GM18498 (cell line): ENCODE measurements at regions not wholly inside any gene's neighbourhood (a gene's known extent, or its start where the extent isn't known, plus 50 kb on each side); places are given as distances from the start of the nearest gene placed in this dataset.
"Not testable (repeated sequence)": the region's sequence is repeated elsewhere in the genome, so short reads cannot be mapped to it uniquely, and the experiment has no call there.

ENCODE experiments used
- ATAC-seq: cut with Tn5 transposase; IDR thresholded peaks from one replicate; pipeline ENCODE4 v1.9.1; 2021; ENCODE audit warnings: mild to moderate bottlenecking, moderate library complexity; ENCODE audit not compliant: unreplicated experiment

- no peak for ATAC-seq
Observed at GRCh38 chr16:65756163-65756562, 610.3 kb upstream of the CDH5 start.

GRCh38 chr16:65754820-65755691 lies 611.4 kb upstream of the CDH5 start:
- no peak for ATAC-seq

GRCh38 chr16:65752522-65752844 lies 614.0 kb upstream of the CDH5 start:
- ATAC-seq = no peak

GRCh38 chr16:65751622-65752521 lies 614.6 kb upstream of the CDH5 start:
- ATAC-seq = no peak

- ATAC-seq = no peak
Observed at GRCh38 chr16:65749506-65749905, 617.0 kb upstream of the CDH5 start.

- ATAC-seq = no peak
Observed at GRCh38 chr16:65746941-65747340, 619.5 kb upstream of the CDH5 start.

GRCh38 chr16:65745201-65745708 lies 621.2 kb upstream of the CDH5 start:
- ATAC-seq = no peak

GRCh38 chr16:65744401-65744800 lies 622.1 kb upstream of the CDH5 start:
- no peak for ATAC-seq

- no peak for ATAC-seq
Observed at GRCh38 chr16:65743558-65743957, 621.7 kb upstream of the CDH11 start.

GRCh38 chr16:65740711-65741110 lies 618.8 kb upstream of the CDH11 start:
- ATAC-seq = no peak

GRCh38 chr16:65739518-65739917 lies 617.7 kb upstream of the CDH11 start:
- no peak for ATAC-seq

GRCh38 chr16:65737831-65738230 lies 616.0 kb upstream of the CDH11 start:
- ATAC-seq = no peak

GRCh38 chr16:65735615-65736014 lies 613.8 kb upstream of the CDH11 start:
- ATAC-seq = not testable (repeated sequence)

GRCh38 chr16:65733721-65734120 lies 611.9 kb upstream of the CDH11 start:
- no peak for ATAC-seq

GRCh38 chr16:65731833-65732232 lies 610.0 kb upstream of the CDH11 start:
- ATAC-seq = no peak

- ATAC-seq = no peak
Observed at GRCh38 chr16:65728652-65729051, 606.8 kb upstream of the CDH11 start.

- ATAC-seq = no peak
Observed at GRCh38 chr16:65728167-65728566, 606.3 kb upstream of the CDH11 start.

GRCh38 chr16:65727534-65728137 lies 605.8 kb upstream of the CDH11 start:
- no peak for ATAC-seq

GRCh38 chr16:65725156-65725845 lies 603.4 kb upstream of the CDH11 start:
- ATAC-seq = no peak

- ATAC-seq = no peak
Observed at GRCh38 chr16:65722429-65722828, 600.6 kb upstream of the CDH11 start.

- no peak for ATAC-seq
Observed at GRCh38 chr16:65717846-65718245, 596.0 kb upstream of the CDH11 start.
